SK-N-SH treated with all-trans-retinoic acid at 6 μM for 48 hours (cell line): ENCODE measurements at regions not wholly inside any gene's neighbourhood (a gene's known extent, or its start where the extent isn't known, plus 50 kb on each side); places are given as distances from the start of the nearest gene placed in this dataset.

Source experiments
- ARNTL ChIP-seq: fragments of 450-650 bp; formaldehyde crosslinking; IDR thresholded peaks from 2 replicates; pipeline ENCODE4 v1.5.0; 2020; ENCODE audit warnings: low read depth, mild to moderate bottlenecking, moderate library complexity, borderline replicate concordance
- BACH2 ChIP-seq: fragments of 250-450 bp; sonication (Bioruptor Pico); IDR thresholded peaks from 2 replicates; pipeline ENCODE4 v1.9.0; 2021; ENCODE audit warnings: mild to moderate bottlenecking, borderline replicate concordance
- CREB5 ChIP-seq: fragments of 250-450 bp; sonication (Bioruptor Pico); IDR thresholded peaks from 2 replicates; pipeline ENCODE4 v1.5.1; 2020; ENCODE audit warnings: low read depth, mild to moderate bottlenecking, moderate library complexity
- CSDC2 ChIP-seq: fragments of 250-450 bp; sonication (Bioruptor Pico); IDR thresholded peaks from 2 replicates; pipeline ENCODE4 v1.5.0; 2020; ENCODE audit warnings: mild to moderate bottlenecking, moderate library complexity
- CSRNP3 ChIP-seq: fragments of 250-450 bp; sonication (Bioruptor Pico); IDR thresholded peaks from 2 replicates; pipeline ENCODE4 v1.5.1; 2021; ENCODE audit warnings: mild to moderate bottlenecking, moderate library complexity
- ESRRG ChIP-seq: fragments of 250-450 bp; sonication (Bioruptor Pico); IDR thresholded peaks from 2 replicates; pipeline ENCODE4 v1.6.1; 2021; ENCODE audit warnings: mild to moderate bottlenecking
- SNAI2 ChIP-seq: fragments of 250-450 bp; sonication (Bioruptor Pico); IDR thresholded peaks from 2 replicates; pipeline ENCODE4 v1.5.0; 2020; ENCODE audit warnings: mild to moderate bottlenecking, moderate library complexity
- TOX ChIP-seq: fragments of 250-450 bp; sonication (Bioruptor Pico); IDR thresholded peaks from 2 replicates; pipeline ENCODE4 v1.8.0; 2021; ENCODE audit warnings: mild to moderate bottlenecking, moderate library complexity, borderline replicate concordance
- ZFP30 ChIP-seq: fragments of 450-650 bp; formaldehyde crosslinking; IDR thresholded peaks from 2 replicates; pipeline ENCODE4 v1.5.0; 2022; ENCODE audit warnings: mild to moderate bottlenecking, moderate library complexity
- ZNF565 ChIP-seq: fragments of 450-650 bp; formaldehyde crosslinking; conservative IDR thresholded peaks from 2 replicates; pipeline ENCODE4 v1.5.0; 2020; ENCODE audit warnings: low read depth, mild to moderate bottlenecking, moderate library complexity
- ZNF8 ChIP-seq: fragments of 450-650 bp; formaldehyde crosslinking; IDR thresholded peaks from 2 replicates; pipeline ENCODE4 v1.5.0; 2020; ENCODE audit warnings: mild to moderate bottlenecking, moderate library complexity

- TF ChIP-seq ESRRG (CRISPR knock-in tag) (no peak), ZNF565 (no peak), ZNF8 (no peak), CREB5 (CRISPR knock-in tag) (no peak), TOX (CRISPR knock-in tag) (no peak), ZFP30 (CRISPR knock-in tag) (no peak), BACH2 (CRISPR knock-in tag) (no peak), CSDC2 (CRISPR knock-in tag) (no peak), SNAI2 (CRISPR knock-in tag) (no peak), ARNTL (no peak), CSRNP3 (CRISPR knock-in tag) (no peak)
Observed at GRCh38 chr3:184659797-184660301, 52.0 kb downstream of the MAGEF1 start.
